ENCODE measurements at regions not wholly inside any gene's neighbourhood (a gene's known extent, or its start where the extent isn't known, plus 50 kb on each side); places are given as distances from the start of the nearest gene placed in this dataset.

DNA sequence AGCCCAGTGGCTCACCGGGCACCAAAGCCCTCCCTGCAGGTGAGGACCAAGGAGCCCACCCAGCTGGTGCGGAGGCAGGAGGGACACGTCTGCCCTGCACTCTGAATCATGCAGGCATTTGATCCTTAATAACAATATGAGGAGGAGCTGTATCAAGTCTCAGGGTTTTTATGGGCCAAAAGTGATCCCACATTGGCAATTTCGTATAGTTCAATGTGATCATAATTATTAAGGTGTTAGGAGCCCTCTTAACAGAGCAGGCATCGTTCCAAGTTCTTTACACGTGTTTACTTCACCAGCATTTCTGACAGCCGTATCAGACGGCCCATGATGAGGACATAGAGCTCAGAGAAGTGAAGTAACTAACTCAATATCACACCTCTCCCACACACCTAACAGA, 91.9 kb upstream of the PRR5 start:
- no peak overlapping the region for H2AFZ ChIP-seq (ENCODE audit: low read depth, low read length)
- H4K20me1 ChIP-seq (replicated peaks; ENCODE audit: control insufficient read depth, extremely low read depth, insufficient read depth, low read length) = no peaks in the 10 kb centered on the region
- dilution Hi-C loops (cut with MboI; ENCODE audit: extremely low pct_ligation_motif_present, low sequenced_read_pairs) (no loop called here), intact Hi-C loops (cut with micrococcal nuclease) (no loop called here)
- BruUV-seq (replicated peaks) = no TSS peak
- H3K27ac ChIP-seq (ENCODE audit: insufficient read depth, low read depth, low read length) = no peak overlapping the region
- CTCF ChIA-PET = interaction anchor here (1.0 kb wide), 1 partner anchor 15 kb away, joined by 4 read pairs; no protein-coding TSS in a partner anchor
- no peak overlapping the region for H3K4me3 ChIP-seq (replicated peaks in 1 of 3; ENCODE audit: insufficient read depth in 1 of 3, low read depth in 1 of 3, low read length in 3 of 3)
- TF ChIP-seq POLR2AphosphoS5 (IDR thresholded peaks at IDR 0.05; ENCODE audit: insufficient read depth, low read depth, low read length) (no peak), GATA2 (IDR thresholded peaks at IDR 0.05; ENCODE audit: insufficient read depth, insufficient read length, low read depth, low read length) (no peak), FOS (IDR thresholded peaks at IDR 0.05; ENCODE audit: borderline replicate concordance, insufficient read depth, low read length) (no peak), POLR2A (IDR thresholded peaks at IDR 0.05; ENCODE audit: low read depth, low read length) (no peak), EZH2 (IDR thresholded peaks at IDR 0.05; ENCODE audit: borderline replicate concordance, low read depth, low read length, severe bottlenecking) (no peak), MYC (IDR thresholded peaks at IDR 0.05; ENCODE audit: low read depth, low read length) (no peak), JUN (IDR thresholded peaks at IDR 0.05; ENCODE audit: borderline replicate concordance, insufficient read depth, insufficient read length, low read depth) (no peak)
- TF ChIP-seq, protein P1, sequence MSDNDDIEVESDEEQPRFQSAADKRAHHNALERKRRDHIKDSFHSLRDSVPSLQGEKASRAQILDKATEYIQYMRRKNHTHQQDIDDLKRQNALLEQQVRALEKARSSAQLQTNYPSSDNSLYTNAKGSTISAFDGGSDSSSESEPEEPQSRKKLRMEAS (IDR thresholded peaks at IDR 0.05; ENCODE audit: insufficient read depth, insufficient read length) = no peak
- TF ChIP-seq, protein P2, sequence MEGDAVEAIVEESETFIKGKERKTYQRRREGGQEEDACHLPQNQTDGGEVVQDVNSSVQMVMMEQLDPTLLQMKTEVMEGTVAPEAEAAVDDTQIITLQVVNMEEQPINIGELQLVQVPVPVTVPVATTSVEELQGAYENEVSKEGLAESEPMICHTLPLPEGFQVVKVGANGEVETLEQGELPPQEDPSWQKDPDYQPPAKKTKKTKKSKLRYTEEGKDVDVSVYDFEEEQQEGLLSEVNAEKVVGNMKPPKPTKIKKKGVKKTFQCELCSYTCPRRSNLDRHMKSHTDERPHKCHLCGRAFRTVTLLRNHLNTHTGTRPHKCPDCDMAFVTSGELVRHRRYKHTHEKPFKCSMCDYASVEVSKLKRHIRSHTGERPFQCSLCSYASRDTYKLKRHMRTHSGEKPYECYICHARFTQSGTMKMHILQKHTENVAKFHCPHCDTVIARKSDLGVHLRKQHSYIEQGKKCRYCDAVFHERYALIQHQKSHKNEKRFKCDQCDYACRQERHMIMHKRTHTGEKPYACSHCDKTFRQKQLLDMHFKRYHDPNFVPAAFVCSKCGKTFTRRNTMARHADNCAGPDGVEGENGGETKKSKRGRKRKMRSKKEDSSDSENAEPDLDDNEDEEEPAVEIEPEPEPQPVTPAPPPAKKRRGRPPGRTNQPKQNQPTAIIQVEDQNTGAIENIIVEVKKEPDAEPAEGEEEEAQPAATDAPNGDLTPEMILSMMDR (IDR thresholded peaks at IDR 0.05; ENCODE audit: extremely low read depth in 1 of 2, insufficient read depth in 1 of 2, low read depth in 1 of 2, low read length in 2 of 2) = no peak
- no peak overlapping the region for H3K9ac ChIP-seq (replicated peaks; ENCODE audit: extremely low read depth, insufficient read depth, low read length)
- no peaks in the 10 kb centered on the region for H3K9me1 ChIP-seq (replicated peaks; ENCODE audit: control insufficient read depth, extremely low read depth, insufficient read depth, low read length)
- no peaks in the 10 kb centered on the region for H3K27me3 ChIP-seq (ENCODE audit: control insufficient read depth in 2 of 2, insufficient read depth in 2 of 2, low read length in 2 of 2)
- no peaks in the 10 kb centered on the region for H3K9me3 ChIP-seq (replicated peaks; ENCODE audit: control insufficient read depth, insufficient read depth, low read length)
- H3K4me2 ChIP-seq (ENCODE audit: insufficient read depth, low read length) = no peak overlapping the region
- DNase-seq (ENCODE audit: low read depth, low spot score) = no peak
- POLR2A ChIA-PET = no interaction called here
- FAIRE-seq = no peak
- H3K36me3 ChIP-seq (ENCODE audit: control insufficient read depth in 2 of 2, extremely low read depth in 1 of 2, insufficient read depth in 2 of 2, low read length in 2 of 2) = no peaks in the 10 kb centered on the region
- H3K79me2 ChIP-seq (ENCODE audit: control insufficient read depth, insufficient read depth, low read length) = no peaks in the 10 kb centered on the region
- H3K4me1 ChIP-seq (ENCODE audit: control insufficient read depth, extremely low read depth, insufficient read depth, low read length) = no peaks in the 10 kb centered on the region

Measured in endothelial cell of umbilical vein (primary cell).